Activated T-cell treated with anti-CD3 and anti-CD28 coated beads for 24 hours (primary cell): ENCODE measurements at regions not wholly inside any gene's neighbourhood (a gene's known extent, or its start where the extent isn't known, plus 50 kb on each side); places are given as distances from the start of the nearest gene placed in this dataset.

Source experiments
- DNase-seq: peaks from one replicate; pipeline ENCODE4 v3.0.0-alpha.2; 2020; ENCODE audit warnings: low read depth

DNA sequence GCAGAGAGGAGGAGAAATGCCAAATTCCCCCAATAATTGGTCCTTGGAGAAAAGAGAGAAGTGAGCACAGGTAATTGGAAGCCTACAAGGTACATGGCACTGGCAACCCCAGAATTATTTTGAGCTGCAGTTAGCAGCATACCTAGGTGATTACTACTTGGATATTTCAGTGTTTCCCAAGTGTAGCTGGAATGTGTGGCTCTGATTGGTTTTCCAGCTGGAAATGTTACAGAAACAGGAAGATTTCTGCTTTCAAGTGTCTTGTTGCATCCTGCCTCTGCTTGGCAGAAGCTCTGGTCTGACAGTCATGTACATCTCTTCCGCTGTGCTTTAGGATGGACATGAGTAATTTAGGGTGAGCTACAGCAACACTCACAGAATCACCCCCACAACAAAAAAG lies 262.1 kb downstream of the ENC1 start:
- no peak for DNase-seq

DNA sequence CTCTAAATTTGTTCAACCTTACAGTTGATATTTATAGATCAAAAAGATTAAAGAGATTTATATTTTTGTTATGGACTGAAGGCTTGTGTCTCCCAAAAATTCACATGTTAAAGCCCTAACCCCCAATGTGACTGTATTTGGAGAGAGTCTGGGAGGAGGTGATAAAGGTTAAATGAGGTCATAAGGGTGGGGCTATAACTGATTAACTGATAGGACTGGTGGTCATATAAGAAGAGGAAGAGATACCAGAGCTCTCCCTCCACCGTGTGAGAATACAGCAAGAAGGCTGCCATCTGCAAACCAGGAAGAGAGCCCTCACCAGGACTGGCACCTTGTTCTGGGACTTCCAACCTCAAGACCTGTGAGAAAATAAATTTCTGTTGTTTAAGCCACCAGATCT lies 264.3 kb downstream of the ENC1 start:
- no peak for DNase-seq

DNA sequence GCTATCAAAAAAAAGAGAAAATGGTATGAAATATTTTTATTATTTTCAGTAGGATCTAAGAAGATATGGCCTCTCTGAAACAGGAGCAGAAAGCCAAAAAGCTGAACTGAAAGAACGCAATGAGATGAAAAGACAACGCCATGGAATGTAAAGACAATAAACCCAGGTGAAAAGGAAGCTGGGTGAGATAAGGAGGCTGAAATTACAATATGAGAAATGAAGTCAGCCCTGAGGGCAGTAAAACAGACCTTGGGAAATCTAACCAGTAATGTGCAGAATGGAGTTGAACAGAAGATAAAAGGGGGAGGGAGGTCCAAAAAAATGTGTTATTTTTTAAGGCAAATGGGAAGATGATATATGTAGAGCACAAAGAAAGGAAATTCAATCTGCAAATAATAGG lies 265.3 kb downstream of the ENC1 start:
- DNase-seq, result no peak

DNA sequence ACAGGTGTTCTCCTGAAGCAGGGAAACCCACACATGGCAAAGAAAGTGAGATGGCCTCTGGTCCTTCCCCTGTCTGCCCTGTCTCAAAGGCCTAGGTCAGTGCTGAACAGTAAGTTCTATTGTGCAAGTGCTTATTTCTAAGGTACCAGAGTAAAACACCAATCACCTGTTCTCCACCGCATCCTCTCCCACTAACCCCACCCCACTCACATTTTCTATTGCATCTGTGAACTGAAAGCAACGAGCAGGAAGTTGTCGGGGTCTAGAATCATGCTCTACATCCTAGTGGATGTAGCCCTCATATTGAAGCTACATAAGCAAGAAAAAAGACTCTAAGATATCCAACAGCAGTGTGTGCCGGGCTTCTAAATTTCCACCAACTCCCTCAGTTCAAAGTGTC lies 265.9 kb downstream of the ENC1 start:
- no peak for DNase-seq

DNA sequence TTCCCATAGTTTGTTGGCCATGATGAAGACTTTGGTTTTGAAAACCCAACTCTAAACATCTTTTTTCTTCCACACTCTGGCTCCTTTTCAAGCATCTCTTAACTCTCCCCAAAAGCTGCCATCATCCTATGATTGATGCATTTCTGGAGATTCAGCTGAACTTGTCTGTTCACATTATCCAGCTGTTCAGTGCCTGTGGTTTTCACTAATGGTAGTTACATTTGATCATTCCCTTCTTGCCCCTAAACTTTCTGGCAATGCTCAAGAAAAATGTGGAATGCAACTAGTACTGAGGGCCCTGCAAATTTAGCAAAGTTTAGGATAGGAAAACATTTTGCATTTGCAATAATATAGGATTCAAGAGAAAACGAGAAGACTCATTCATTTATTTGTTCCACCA lies 267.5 kb downstream of the ENC1 start:
- no peak for DNase-seq

DNA sequence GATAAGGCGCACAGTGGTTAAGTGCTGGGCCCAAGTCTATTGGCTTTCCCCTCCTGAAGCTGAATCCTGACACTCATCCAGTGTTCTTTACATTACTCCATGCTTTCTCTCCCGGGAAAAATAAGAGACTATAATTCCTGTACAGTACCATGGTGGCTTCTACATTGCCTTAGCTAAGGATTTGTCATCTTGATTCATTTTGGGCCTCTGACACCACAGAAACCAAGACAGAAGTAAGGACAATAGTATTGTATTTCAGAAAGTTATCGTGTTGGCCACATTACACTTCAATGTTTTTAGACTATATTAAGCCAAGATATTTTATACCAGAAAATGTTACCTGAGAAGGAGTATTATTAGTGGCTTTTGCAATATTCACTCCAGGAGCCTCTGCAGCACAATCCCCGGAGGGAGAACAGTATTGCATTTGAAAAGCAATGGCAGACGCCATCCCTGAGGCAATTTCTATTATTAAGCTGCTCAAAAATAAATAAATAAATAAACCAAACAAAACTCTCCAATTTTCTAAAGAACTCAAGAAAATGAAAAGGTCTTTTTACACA lies 267.9 kb downstream of the ENC1 start:
- DNase-seq, result no peak

DNA sequence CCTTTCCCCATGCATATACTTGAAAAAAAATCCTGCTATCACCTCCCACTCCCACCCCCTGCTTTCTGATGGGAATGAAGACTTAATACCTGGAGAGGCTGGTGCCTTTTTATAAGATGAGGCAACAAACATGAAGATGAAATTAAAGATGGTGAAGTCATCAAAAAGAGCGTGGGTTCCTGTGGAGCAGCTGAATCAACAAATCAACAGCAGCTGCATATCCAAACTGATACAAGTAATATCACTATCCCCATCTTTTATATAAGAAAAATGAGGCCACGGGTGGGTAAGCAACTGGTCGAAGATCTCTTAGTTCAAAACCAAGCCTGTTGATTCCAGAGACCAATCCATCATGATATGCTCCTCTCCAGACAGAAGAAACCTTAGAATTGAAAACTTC lies 268.5 kb downstream of the ENC1 start:
- DNase-seq, result no peak

DNA sequence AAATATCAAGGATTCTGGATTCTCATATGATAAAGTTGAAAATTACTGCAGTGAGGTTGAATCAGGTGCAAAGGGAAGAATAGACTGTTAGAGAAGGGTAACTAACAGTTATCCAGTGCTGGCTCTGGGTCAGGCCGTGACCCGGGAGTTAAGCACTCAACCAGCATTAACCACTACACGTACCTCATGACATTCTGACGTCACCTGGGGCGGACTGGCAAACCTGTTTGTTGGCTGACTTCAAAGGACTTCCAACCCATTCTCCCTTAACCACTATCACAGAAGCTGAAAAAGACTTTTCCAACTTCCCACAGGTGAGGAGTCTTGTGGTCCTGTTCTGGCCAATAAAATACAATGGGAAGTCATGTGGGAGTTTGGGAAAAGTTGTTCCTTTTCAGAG lies 268.9 kb downstream of the ENC1 start:
- no peak for DNase-seq

DNA sequence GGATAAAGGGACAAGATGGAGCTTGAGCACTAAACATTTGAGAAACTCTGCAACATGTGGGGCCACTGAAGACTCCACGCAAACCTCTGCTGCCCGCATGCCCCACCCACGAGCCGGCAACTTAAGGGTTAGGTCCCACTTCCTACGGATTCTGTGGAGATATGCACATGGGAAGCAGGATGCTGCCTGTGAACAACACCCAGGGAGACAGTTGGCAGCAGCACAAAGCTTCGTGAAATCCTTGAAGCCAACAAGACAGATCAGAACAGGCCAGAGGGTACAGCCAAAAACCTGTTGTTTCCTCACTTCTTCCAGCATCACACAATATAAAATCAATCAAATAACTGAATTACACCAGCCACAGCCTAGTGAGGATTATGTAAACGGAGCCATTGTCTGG lies 270.4 kb downstream of the ENC1 start:
- DNase-seq, result no peak

DNA sequence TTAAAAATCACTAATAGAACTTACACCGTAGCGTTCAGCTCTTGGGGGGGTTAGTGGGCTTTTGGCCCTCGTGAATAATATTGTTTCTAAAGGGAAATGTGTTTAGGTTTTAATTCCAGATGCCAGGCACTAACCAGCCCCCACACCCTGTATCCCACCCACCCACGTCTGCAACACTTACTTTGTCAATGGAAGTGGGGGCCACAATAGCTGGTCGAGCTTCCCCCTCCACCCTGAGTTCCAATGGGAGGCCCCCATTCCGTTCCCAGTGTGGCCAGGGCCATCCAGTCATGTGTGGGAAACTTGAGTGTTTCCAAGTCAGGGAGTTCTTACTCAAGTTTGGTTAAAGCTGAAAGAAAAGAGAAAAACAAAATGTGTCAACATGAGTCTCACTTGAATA lies 271.4 kb downstream of the ENC1 start:
- no peak for DNase-seq

DNA sequence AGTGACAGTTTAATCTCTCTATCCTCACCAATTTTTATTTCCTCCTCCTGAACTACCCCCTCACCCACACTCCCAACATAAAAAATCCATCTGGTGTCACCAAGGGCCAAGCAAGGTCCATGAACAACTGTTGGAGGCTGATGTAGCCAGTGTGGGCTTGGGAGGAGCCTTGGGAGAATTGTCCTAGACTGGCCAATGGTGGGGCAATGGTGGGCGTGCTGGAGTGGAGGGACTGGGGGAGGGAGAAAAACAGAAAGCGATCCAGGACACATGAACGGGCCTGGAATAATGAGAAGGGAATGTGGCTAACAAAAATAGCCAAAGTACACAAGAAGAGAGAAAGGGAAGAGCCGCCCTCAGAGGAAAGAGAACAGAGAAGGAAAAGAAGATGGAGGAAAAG lies 272.6 kb downstream of the ENC1 start:
- no peak for DNase-seq

DNA sequence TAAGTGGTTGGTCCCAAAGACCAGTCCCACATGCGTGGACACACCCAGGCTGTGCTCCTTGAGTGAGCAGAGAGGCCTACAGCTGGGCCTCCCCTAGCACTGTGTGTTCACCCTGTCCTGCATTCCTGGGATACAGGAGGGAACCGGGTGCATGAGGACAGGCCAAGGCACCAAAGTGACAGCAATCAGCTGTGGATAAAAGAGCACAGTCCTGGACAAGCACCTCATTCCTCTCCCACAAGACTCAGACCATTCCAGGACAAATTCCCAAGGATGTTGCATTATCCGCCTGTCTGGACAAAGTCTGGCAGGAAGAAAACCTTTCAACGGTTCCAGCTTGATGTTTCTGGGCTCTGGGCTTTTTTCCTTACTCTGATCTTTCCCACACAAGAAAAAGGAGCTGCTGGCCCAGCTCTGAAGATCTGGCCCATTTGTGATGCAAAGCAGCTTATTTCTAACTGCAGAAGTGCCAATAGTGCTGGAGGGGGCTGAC lies 273.2 kb downstream of the ENC1 start:
- no peak for DNase-seq

DNA sequence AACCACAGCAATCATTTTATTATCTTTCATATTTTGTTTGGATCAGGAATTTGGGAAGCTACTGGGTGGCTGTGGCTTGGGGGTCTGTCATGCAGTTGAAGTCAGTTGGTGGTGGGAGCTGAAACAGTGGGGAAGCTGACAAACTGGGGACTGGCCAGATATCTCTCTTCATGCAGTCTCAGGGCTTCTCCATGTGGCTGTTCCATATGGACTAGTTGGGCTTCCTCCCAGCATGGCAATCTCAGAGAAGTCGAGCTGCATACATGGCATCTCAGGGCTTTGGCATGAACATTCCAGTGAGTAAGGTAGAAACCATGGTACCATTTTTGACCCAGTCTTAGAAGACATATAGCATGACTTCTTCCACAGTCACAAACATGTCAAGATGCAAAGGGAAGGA lies 274.8 kb downstream of the ENC1 start:
- no peak for DNase-seq

DNA sequence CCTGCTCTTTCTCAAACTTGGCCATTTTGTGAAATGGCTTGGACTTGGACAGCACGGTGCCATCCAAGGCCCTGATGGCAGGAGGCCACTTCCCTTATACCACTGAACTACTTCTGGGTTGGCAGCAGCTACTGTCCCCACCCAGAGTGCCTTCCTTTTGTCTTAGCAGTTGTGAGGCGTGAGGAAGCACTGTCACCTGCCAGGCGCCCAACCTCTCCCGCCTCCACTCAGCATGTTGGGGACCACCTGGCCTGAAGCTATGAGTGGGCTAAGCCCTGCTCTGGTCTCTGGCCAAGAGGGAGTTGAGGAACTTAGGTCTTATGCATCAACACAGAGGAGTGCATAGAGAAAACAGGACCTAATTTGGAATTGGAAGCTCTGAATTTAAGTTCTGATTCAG lies 276.0 kb downstream of the ENC1 start:
- DNase-seq, result no peak

DNA sequence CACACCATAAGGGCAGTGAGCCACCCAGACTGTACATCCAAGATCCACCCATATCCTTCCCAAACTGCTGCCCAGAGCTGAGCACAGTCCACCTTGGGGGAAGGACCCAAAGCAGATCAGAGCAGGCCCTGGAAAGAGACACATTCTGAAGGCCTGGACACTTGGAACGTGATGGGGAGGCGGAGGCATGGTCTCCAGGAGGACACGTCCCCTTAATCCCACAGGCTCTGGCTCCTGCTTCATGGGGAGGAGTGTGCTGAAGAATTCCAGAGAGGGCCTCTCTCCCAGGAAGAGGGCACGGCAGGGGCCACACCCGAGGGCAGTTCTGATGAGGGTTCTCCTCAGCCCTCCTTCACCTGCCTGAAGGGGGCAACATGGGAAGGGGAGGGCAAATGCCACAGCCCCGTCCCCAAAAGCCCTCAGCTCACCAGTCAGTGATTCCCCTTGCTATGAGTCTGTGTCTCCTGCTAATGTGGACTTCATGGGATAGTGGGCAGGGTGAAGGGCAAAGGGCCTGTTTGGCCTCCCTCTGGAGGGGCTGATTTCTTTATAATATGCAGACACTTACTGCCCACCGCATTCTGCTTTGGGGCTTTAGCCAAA lies 276.8 kb downstream of the ENC1 start:
- no peak for DNase-seq

DNA sequence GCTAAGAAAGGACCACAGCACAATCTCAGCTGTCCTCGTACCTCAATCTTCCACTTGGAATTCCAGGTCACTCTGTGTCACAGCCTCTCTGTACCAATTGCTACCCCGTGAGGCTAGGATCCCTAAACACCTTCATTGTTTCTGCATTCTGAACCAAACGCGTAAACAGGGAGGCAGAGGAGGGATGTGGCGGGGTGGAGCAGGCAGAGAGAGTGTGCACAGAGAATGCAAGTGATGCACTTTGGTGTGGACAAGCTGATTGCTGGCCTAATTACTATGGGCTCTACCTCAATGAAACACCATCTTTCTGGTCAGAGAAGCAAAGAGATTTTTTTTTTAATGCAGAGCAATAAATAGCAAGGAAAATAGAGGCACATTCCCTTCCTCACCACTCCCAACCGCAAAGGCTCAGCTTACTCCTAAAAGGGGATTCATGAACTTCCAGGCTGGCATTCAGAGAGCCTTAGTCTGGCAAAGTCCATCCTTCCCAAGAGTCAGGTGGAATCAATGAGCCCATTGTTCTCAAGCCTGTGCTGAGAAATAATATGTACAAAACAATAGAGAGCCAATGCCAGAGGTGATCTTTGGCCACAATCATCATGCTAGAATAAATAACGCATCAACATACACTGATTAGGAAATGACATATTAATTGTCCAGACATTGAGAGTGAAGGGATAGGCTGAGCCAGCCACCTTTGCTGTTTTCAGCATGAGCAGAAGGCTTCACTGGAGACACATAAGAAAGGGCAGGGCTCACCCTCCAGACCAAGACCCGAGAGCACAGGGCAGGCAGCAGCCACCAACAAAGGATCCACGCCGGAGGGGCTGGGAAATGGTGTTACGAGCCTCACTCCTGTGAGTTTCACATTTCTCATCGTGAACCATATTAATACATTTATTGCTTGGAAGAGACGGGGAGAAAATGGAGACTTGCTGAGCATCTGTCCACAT lies 278.8 kb downstream of the ENC1 start:
- no peak for DNase-seq

DNA sequence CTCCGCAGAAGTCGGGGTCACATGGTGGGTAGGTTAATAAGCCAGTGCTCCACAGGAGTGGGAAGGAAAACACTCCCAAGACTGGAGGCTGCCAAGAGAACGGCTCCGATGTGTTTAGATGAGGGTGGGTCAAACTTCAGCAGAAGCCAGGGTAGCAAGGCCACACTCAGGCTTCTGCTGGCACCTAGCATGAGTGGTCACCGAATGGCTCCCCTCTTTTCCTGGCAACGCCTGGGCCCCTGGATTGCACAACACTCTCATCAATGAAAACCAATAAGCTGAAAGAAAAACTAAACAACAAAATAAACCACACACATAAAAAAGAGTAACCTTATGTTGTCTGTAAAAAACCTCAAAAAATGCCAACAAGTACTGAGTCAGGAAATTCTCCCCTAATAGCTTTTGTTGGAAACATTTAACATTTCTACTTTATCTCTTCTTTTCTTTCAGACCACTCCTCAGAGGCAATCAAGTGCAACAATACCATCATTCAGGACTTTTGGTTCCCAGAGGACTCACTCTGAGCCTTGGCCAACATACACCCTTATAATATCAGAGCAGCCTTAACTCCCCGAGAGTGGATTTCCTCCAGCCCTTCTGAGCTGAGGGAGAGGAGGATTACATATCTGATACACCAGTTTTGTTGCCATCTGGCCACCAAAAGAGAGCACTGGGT lies 279.9 kb downstream of the ENC1 start:
- no peak for DNase-seq

DNA sequence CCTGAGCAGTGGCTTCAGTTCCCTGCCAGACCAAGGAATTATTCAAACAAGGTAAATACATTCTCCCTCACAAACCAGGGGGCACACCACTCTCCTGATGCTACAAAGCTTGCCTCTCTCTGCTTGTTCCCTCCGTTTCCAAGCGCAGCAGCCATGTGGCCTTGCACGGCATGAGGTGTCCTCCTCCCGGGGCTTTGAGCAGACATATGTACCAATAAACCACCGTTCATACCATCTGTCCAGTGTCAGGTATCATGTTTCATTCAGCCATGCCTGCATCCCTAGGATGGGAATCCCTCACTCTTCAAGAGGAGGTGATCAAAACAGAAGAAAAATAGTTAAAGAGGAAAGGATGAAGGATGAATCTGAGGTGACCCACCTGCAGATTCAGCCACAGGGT lies 282.7 kb downstream of the ENC1 start:
- DNase-seq, result no peak

DNA sequence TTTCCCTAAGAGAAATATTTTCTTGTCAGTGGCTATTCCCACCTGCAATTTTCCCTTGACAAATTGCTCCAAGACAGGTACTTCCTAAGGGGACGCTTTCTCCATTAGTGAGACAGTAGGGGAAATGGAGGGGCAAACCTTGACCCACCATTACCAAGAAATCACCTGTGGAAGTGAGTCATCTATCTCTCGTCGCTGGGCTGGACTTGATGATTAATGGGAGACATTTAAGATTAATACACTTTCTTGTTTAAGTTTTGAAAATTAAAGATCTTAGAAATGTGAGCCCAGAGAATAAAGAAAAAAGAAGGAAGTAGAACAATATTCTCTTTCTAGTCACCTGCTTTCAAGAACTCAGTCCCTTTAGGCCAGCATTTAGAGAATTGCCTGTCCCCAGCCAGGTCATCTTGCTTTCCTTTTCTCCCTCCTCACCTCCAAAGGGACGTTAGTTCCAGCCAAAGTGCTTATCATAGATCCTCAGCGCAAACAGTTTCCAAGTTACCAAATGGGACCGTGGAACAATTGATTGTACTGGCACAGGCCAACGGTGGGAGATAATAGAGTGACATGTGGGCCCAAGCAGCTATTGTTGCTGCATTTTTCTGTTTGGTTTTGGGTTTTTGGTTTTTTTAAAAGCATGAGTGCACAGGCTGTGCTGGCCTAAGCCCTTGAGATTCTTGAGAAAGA lies 284.4 kb downstream of the ENC1 start:
- DNase-seq, result no peak

DNA sequence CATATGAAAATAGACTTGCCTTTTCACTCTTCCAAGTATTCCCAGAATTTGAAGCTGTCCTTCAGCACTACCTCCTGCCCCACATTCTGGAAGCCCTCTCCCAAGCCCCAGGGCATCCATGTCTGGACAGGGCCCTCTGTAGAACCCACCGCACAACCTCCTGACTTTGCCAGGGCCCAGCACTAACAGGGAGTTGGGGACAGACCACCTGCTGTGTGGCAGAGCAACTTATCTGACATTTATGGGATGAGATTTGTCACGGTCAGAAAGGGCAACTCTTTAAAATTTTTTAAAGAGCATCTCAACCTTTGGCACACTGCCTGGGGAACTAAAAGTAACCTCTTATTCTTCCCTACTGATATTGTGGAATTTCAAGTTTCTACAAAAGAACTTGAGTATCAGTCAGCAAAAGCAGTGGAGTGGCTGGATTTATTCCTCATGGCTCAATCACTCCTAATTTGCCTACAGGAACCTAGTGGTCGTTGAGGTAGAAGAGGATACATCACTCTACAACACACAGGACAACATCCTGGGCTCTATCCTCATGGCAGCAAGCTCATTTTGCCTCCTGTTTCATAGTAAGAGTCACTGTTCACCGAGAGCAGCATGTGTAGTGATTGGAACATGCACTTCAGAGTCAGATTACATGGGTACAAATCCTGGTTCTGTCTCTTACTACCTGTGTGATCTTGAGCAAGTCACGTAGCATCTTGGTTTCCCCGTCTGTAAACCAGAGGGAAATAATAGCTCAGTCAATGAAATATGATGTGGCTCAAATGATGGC lies 285.3 kb downstream of the ENC1 start:
- DNase-seq, result no peak

DNA sequence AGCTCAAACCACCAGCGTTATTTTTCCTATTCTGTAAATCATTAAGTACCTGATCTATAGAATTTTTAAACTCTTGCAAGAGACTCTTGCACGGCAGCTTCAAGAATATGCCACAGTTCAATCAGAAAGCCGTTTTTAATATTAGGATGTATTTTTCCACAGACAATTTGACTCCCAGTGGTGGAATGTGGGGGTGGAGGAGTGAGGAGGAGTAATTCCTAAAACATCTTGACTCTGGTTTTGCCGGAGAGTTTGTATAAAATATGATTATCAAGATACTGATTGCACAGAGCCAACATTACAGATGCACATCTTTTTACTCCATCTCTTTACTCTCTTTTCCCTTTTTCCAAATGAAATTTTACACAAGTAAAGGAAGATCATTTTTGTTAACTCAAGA lies 288.3 kb downstream of the ENC1 start:
- DNase-seq, result no peak
